ENCODE measurements at regions not wholly inside any gene's neighbourhood (a gene's known extent, or its start where the extent isn't known, plus 50 kb on each side); places are given as distances from the start of the nearest gene placed in this dataset.
"Not testable (repeated sequence)": the region's sequence is repeated elsewhere in the genome, so short reads cannot be mapped to it uniquely, and the experiment has no call there.

- not testable (repeated sequence) for TF ChIP-seq POLR2AphosphoS5, POLR2A (IDR thresholded peaks at IDR 0.05; ENCODE audit: low read depth, low read length)
Measured at GRCh38 chr5:89779734-89780133, 629.8 kb downstream of the CETN3 start.

Data from GM12892 (cell line).